ENCODE measurements at regions not wholly inside any gene's neighbourhood (a gene's known extent, or its start where the extent isn't known, plus 50 kb on each side); places are given as distances from the start of the nearest gene placed in this dataset.
"Not testable (repeated sequence)": the region's sequence is repeated elsewhere in the genome, so short reads cannot be mapped to it uniquely, and the experiment has no call there.

- no peak overlapping the region for H3K4me3 Mint-ChIP-seq
- H3K27ac Mint-ChIP-seq, result no peak overlapping the region
- no peak for DNase-seq (ENCODE audit: low spot score)
- H3K27me3 Mint-ChIP-seq (ENCODE audit: low read depth), result no peaks in the 10 kb centered on the region
- H3K36me3 Mint-ChIP-seq (ENCODE audit: low read depth), result no peaks in the 10 kb centered on the region
- H3K9me3 Mint-ChIP-seq, result peaks cover 4% of the 10 kb centered on the region
- no peaks in the 10 kb centered on the region for H3K4me1 Mint-ChIP-seq (ENCODE audit: low read depth)
Observed at GRCh38 chr13:66205807-66206206, 1024.3 kb downstream of the PCDH9 start.

GRCh38 chr13:66200555-66200954 is 1029.6 kb downstream of the PCDH9 start:
- Mint-ChIP-seq H3K27ac (no peak overlapping the region), H3K9me3 (peaks cover 2% of the 10 kb centered on the region), H3K27me3 (ENCODE audit: low read depth) (no peaks in the 10 kb centered on the region), H3K4me1 (ENCODE audit: low read depth) (no peaks in the 10 kb centered on the region), H3K36me3 (ENCODE audit: low read depth) (no peaks in the 10 kb centered on the region), H3K4me3 (no peak overlapping the region)
- DNase-seq (ENCODE audit: low spot score), result no peak

- Mint-ChIP-seq H3K27ac (no peak overlapping the region), H3K4me1 (ENCODE audit: low read depth) (no peaks in the 10 kb centered on the region), H3K27me3 (ENCODE audit: low read depth) (no peaks in the 10 kb centered on the region), H3K36me3 (ENCODE audit: low read depth) (no peaks in the 10 kb centered on the region), H3K4me3 (no peak overlapping the region), H3K9me3 (peaks cover 13% of the 10 kb centered on the region)
- no peak for DNase-seq (ENCODE audit: low spot score)
Observed at GRCh38 chr13:66195238-66195637, 1034.9 kb downstream of the PCDH9 start.

- Mint-ChIP-seq H3K36me3 (ENCODE audit: low read depth) (no peaks in the 10 kb centered on the region), H3K4me3 (no peak overlapping the region), H3K27ac (no peak overlapping the region), H3K4me1 (ENCODE audit: low read depth) (no peaks in the 10 kb centered on the region), H3K9me3 (peaks cover 15% of the 10 kb centered on the region), H3K27me3 (ENCODE audit: low read depth) (no peaks in the 10 kb centered on the region)
- no peak for DNase-seq (ENCODE audit: low spot score)
Observed at GRCh38 chr13:66189986-66190385, 1040.2 kb downstream of the PCDH9 start.

GRCh38 chr13:66180836-66181235 is 1049.3 kb downstream of the PCDH9 start:
- Mint-ChIP-seq H3K4me3 (no peak overlapping the region), H3K27ac (no peak overlapping the region), H3K27me3 (ENCODE audit: low read depth) (no peaks in the 10 kb centered on the region), H3K4me1 (ENCODE audit: low read depth) (no peaks in the 10 kb centered on the region), H3K9me3 (no peaks in the 10 kb centered on the region), H3K36me3 (ENCODE audit: low read depth) (no peaks in the 10 kb centered on the region)
- no peak for DNase-seq (ENCODE audit: low spot score)

- no peaks in the 10 kb centered on the region for H3K4me1 Mint-ChIP-seq (ENCODE audit: low read depth)
- H3K27me3 Mint-ChIP-seq (ENCODE audit: low read depth), result no peaks in the 10 kb centered on the region
- no peaks in the 10 kb centered on the region for H3K9me3 Mint-ChIP-seq
- H3K36me3 Mint-ChIP-seq (ENCODE audit: low read depth), result no peaks in the 10 kb centered on the region
- no peak overlapping the region for H3K4me3 Mint-ChIP-seq
- H3K27ac Mint-ChIP-seq, result no peak overlapping the region
- DNase-seq (ENCODE audit: low spot score), result no peak
Observed at GRCh38 chr13:66171920-66172319, 1058.2 kb downstream of the PCDH9 start.

- Mint-ChIP-seq H3K27me3 (ENCODE audit: low read depth) (no peaks in the 10 kb centered on the region), H3K4me3 (no peak overlapping the region), H3K36me3 (ENCODE audit: low read depth) (no peaks in the 10 kb centered on the region), H3K27ac (no peak overlapping the region), H3K9me3 (no peaks in the 10 kb centered on the region), H3K4me1 (ENCODE audit: low read depth) (no peaks in the 10 kb centered on the region)
- no peak for DNase-seq (ENCODE audit: low spot score)
Observed at GRCh38 chr13:66162470-66162869, 1067.7 kb downstream of the PCDH9 start.

GRCh38 chr13:66159511-66159910 is 1070.6 kb downstream of the PCDH9 start:
- Mint-ChIP-seq H3K4me1 (ENCODE audit: low read depth) (no peaks in the 10 kb centered on the region), H3K27me3 (ENCODE audit: low read depth) (no peaks in the 10 kb centered on the region), H3K36me3 (ENCODE audit: low read depth) (no peaks in the 10 kb centered on the region), H3K9me3 (no peaks in the 10 kb centered on the region), H3K27ac (no peak overlapping the region), H3K4me3 (no peak overlapping the region)
- no peak for DNase-seq (ENCODE audit: low spot score)

- Mint-ChIP-seq H3K4me1 (ENCODE audit: low read depth) (no peaks in the 10 kb centered on the region), H3K27ac (no peak overlapping the region), H3K27me3 (ENCODE audit: low read depth) (no peaks in the 10 kb centered on the region), H3K36me3 (ENCODE audit: low read depth) (no peaks in the 10 kb centered on the region), H3K9me3 (no peaks in the 10 kb centered on the region), H3K4me3 (no peak overlapping the region)
- no peak for DNase-seq (ENCODE audit: low spot score)
Observed at GRCh38 chr13:66154976-66155375, 1075.2 kb downstream of the PCDH9 start.

- no peak for DNase-seq (ENCODE audit: low spot score)
- no peak overlapping the region for H3K4me3 Mint-ChIP-seq
- H3K4me1 Mint-ChIP-seq (ENCODE audit: low read depth), result no peaks in the 10 kb centered on the region
- H3K27me3 Mint-ChIP-seq (ENCODE audit: low read depth), result no peaks in the 10 kb centered on the region
- no peaks in the 10 kb centered on the region for H3K36me3 Mint-ChIP-seq (ENCODE audit: low read depth)
- no peak overlapping the region for H3K27ac Mint-ChIP-seq
- no peaks in the 10 kb centered on the region for H3K9me3 Mint-ChIP-seq
Observed at GRCh38 chr13:66154354-66154753, 1075.8 kb downstream of the PCDH9 start.

- H3K27ac Mint-ChIP-seq, result no peak overlapping the region
- H3K4me1 Mint-ChIP-seq (ENCODE audit: low read depth), result no peaks in the 10 kb centered on the region
- no peaks in the 10 kb centered on the region for H3K9me3 Mint-ChIP-seq
- DNase-seq (ENCODE audit: low spot score), result no peak
- H3K4me3 Mint-ChIP-seq, result no peak overlapping the region
- no peaks in the 10 kb centered on the region for H3K27me3 Mint-ChIP-seq (ENCODE audit: low read depth)
- H3K36me3 Mint-ChIP-seq (ENCODE audit: low read depth), result no peaks in the 10 kb centered on the region
Observed at GRCh38 chr13:66152596-66152995, 1077.5 kb downstream of the PCDH9 start.

GRCh38 chr13:66144357-66144756 is 1085.8 kb downstream of the PCDH9 start:
- not testable (repeated sequence) for H3K4me1 Mint-ChIP-seq (ENCODE audit: low read depth)

GRCh38 chr13:66139701-66140100 is 1090.4 kb downstream of the PCDH9 start:
- Mint-ChIP-seq H3K27ac (no peak overlapping the region), H3K4me3 (no peak overlapping the region), H3K27me3 (ENCODE audit: low read depth) (no peaks in the 10 kb centered on the region), H3K4me1 (ENCODE audit: low read depth) (no peaks in the 10 kb centered on the region), H3K36me3 (ENCODE audit: low read depth) (no peaks in the 10 kb centered on the region), H3K9me3 (peaks cover 18% of the 10 kb centered on the region)
- no peak for DNase-seq (ENCODE audit: low spot score)

More at GRCh38 chr13:66144357-66144756, 1085.8 kb downstream of the PCDH9 start:
- H3K4me3 Mint-ChIP-seq; DNase-seq (ENCODE audit: low spot score); H3K27ac Mint-ChIP-seq; H3K36me3 Mint-ChIP-seq (ENCODE audit: low read depth); H3K27me3 Mint-ChIP-seq (ENCODE audit: low read depth): not testable (repeated sequence)
- H3K9me3 Mint-ChIP-seq, result peaks cover 18% of the 10 kb centered on the region

- H3K36me3 Mint-ChIP-seq (ENCODE audit: low read depth), result no peaks in the 10 kb centered on the region
- no peaks in the 10 kb centered on the region for H3K27me3 Mint-ChIP-seq (ENCODE audit: low read depth)
- H3K4me1 Mint-ChIP-seq (ENCODE audit: low read depth), result no peaks in the 10 kb centered on the region
- H3K27ac Mint-ChIP-seq, result no peak overlapping the region
- H3K9me3 Mint-ChIP-seq, result peaks cover 18% of the 10 kb centered on the region
- H3K4me3 Mint-ChIP-seq, result no peak overlapping the region
- no peak for DNase-seq (ENCODE audit: low spot score)
Observed at GRCh38 chr13:66139250-66139649, 1090.9 kb downstream of the PCDH9 start.

GRCh38 chr13:66138172-66138811 is 1091.8 kb downstream of the PCDH9 start:
- Mint-ChIP-seq H3K4me3 (no peak overlapping the region), H3K4me1 (ENCODE audit: low read depth) (no peaks in the 10 kb centered on the region), H3K36me3 (ENCODE audit: low read depth) (no peaks in the 10 kb centered on the region), H3K27me3 (ENCODE audit: low read depth) (no peaks in the 10 kb centered on the region), H3K9me3 (peaks cover 15% of the 10 kb centered on the region), H3K27ac (no peak overlapping the region)
- no peak for DNase-seq (ENCODE audit: low spot score)
